T47D (cell line): ENCODE measurements at regions not wholly inside any gene's neighbourhood (a gene's known extent, or its start where the extent isn't known, plus 50 kb on each side); places are given as distances from the start of the nearest gene placed in this dataset.

ENCODE experiments used
- DNase-seq, 2 experiments: peaks; one replicate each; pipeline versions ENCODE4 v3.0.0 to v3.0.0-alpha.2; 2011 to 2012; ENCODE audit warnings: low read depth in 1 of 2, low spot score in 1 of 2
- JUND ChIP-seq: IDR thresholded peaks from 2 replicates; pipeline ENCODE4 v1.6.1; 2012; ENCODE audit warnings: low read depth
- in situ Hi-C: cut with HindIII; loops from 2 replicates; pipeline ENCODE4 v1.10.0; 2016; ENCODE audit warnings: low sequenced_read_pairs, low pct_unique_long_range_greater_than_20kb

DNA sequence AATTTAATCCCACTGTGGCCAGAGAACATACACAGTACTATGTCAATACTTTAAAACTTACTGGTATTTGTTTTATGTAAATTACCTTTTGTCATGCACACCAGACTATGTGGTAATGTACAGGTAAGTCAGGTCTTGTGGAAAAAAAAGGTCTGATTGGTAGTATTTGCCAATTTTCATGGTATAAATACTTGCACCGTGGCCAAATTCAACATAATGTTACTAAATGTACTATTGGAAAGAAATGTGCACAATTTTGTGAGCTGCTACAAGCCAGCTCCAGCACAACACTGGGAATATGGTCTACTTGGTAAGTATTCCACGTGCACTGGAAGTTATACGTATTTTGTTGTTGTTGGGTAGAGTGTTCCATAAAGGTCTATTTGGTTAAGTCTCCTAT lies 392.5 kb downstream of the RPS24 start:
- no peak for DNase-seq
- TF ChIP-seq JUND: no peak
- in situ Hi-C loops: no loop called here

DNA sequence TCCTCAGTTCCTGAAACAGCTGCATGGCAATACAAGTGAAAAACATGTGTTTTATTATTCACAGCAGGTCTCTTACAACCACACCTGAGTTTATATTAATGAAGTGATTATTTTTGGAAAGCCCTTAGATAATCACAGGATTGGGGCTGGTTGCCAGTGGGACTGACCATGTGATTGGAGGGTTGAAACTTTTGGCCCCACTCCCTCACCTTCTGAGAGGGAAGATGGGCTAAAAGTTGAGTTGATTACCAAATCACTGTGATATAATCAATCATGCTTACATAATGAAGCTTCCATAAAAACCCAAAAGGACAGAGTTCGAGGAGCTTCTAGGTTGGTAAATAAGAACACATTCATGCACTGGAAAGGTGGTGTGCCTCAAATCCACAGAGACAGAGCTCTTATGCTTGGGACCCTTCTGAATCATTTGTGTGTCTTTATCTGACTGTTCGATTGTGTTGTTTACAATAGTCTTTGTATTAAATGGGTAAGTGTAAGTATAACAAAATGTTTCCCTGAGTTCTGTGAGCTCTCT lies 393.9 kb downstream of the RPS24 start:
- TF ChIP-seq JUND: no peak
- in situ Hi-C loops: no loop called here
- no peak for DNase-seq

GRCh38 chr10:78428579-78428978 lies 394.9 kb downstream of the RPS24 start:
- in situ Hi-C loops: no loop called here
- no peak for DNase-seq
- no peak for TF ChIP-seq JUND

DNA sequence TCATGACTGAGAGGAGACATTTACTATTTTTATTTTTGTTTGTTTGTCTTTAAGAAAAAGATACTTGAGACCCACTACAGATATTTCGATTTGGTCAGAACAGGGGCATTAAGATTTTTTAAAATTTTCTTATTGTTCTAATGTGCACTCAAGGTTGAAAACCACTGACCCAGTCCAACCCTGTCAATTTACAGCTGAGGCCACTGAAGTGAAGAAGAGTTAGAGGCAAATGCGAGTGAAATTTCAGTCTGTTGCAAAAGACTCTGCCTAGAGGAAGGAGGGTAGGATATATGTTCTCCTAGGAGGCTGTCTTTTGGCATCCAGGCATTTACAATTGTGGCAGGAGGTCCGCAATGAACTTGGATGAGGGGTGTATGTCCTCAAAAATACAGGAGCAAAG lies 396.3 kb downstream of the RPS24 start:
- in situ Hi-C loops: no loop called here
- no peak for TF ChIP-seq JUND
- no peak for DNase-seq

GRCh38 chr10:78432583-78432982 lies 398.9 kb downstream of the RPS24 start:
- in situ Hi-C loops: no loop called here
- no peak for TF ChIP-seq JUND
- peak in 1 of 2 experiments; percentile 22 for DNase-seq

- in situ Hi-C loops: no loop called here
- no peak for DNase-seq
- TF ChIP-seq JUND: no peak
Measured at GRCh38 chr10:78433076-78433595, 399.5 kb downstream of the RPS24 start.

GRCh38 chr10:78433766-78434535 lies 400.3 kb downstream of the RPS24 start:
- in situ Hi-C loops: no loop called here

GRCh38 chr10:78434886-78435285 lies 401.2 kb downstream of the RPS24 start:
- in situ Hi-C loops: no loop called here

More at GRCh38 chr10:78433766-78434535, 400.3 kb downstream of the RPS24 start:
- DNase-seq: no peak
- no peak for TF ChIP-seq JUND

GRCh38 chr10:78435484-78436221 lies 402.0 kb downstream of the RPS24 start:
- DNase-seq: no peak
- in situ Hi-C loops: no loop called here
- no peak for TF ChIP-seq JUND

More at GRCh38 chr10:78434886-78435285, 401.2 kb downstream of the RPS24 start:
- DNase-seq: no peak
- no peak for TF ChIP-seq JUND

DNA sequence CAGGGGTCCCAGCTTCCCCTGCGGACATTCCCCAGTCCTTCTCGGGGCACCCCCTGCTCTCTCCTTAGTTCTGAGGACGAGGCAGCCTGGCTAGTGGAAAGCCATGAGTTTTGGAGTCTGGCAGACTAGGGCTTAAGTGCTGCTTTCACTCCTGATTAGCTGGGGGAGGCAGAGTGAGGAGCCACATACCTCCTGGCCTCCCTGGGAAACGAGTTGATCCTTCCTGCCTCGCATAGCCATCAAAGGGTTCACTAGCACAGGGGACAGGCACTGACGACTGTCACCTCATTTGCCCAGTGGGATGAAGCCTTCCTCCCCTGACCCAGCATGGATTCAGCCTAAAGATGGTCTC lies 402.5 kb downstream of the RPS24 start:
- DNase-seq: no peak
- no peak for TF ChIP-seq JUND
- in situ Hi-C loops: no loop called here

- DNase-seq: no peak
- in situ Hi-C loops: no loop called here
- no peak for TF ChIP-seq JUND
Measured at GRCh38 chr10:78436706-78437406, 403.2 kb downstream of the RPS24 start.

- no peak for DNase-seq
- TF ChIP-seq JUND: no peak
- in situ Hi-C loops: no loop called here
Measured at GRCh38 chr10:78437407-78437768, 403.7 kb downstream of the RPS24 start.
